Spleen (tissue), 7 donors: ENCODE measurements at regions not wholly inside any gene's neighbourhood (a gene's known extent, or its start where the extent isn't known, plus 50 kb on each side); places are given as distances from the start of the nearest gene placed in this dataset.

Experiments
- POLR2A ChIP-seq, 3 donors: fragments of 450-650 bp; IDR thresholded peaks; one replicate each; pipeline ENCODE4 v1.5.1; 2017; ENCODE audit warnings: antibody characterized with exemption in 3 of 3, mild to moderate bottlenecking in 1 of 3
- POLR2AphosphoS5 ChIP-seq, 3 donors: sonication (generic); formaldehyde crosslinking; IDR thresholded peaks; one replicate each; pipeline ENCODE4 v1.5.1; 2017; ENCODE audit warnings: antibody characterized with exemption in 3 of 3
- TF ChIP-seq, protein P1 (sequence below), 11 experiments: fragments of 200-600 bp in 7 of 11; fragments of 450-650 bp in 4 of 11; sonication (generic) in 4 of 11; IDR thresholded peaks in 8 of 11; conservative IDR thresholded peaks in 3 of 11; 1 replicate in 7 of 11; 2 replicates in 4 of 11; pipeline versions ENCODE4 v1.4.0 to v1.8.0; 2016 to 2021; ENCODE audit warnings: antibody characterized with exemption in 11 of 11, inconsistent platforms in 4 of 11, mild to moderate bottlenecking in 1 of 11
- donor health status: DM: no; HTN: no; CAD: no; lungs with moderate emphysema.
- donor health status: DM: no; HTN: no; CAD: no.
- donor health status: DM: no; HTN: no; CAD: no.

DNA sequence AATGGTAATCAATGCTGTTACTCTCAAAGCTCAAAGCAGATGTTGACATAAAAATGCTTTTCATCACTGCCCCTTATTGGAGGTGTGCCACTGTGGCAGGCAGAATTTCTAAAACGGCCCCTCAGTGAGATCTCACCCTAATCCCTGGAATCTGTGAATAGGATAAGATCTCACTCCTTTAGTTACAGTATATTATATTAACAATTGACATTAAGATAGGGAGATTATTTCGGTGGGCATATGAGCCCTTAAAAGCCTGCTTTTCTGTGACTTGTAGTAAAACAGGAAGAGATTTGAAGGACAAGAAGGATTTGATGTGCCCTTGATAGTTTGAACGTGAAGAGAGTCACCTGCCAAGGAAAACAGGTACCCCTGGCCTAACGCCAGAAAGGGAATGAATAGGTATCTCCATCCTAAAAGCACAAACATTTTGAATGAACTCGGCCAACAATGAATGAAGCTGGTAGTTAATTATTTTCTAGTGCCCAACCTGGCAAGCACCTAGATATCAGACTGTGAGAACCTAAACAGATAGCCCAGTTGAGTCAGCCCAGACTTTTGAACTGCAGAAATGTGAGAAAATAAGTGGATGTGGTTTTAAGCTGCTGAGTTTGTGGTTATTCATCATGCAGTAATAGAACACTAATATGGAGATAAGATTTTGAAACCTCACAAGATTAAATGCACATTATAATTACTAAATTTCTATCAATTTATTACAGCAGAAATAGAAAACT, 881.6 kb downstream of the PCDH18 start:
- TF ChIP-seq, protein P1, sequence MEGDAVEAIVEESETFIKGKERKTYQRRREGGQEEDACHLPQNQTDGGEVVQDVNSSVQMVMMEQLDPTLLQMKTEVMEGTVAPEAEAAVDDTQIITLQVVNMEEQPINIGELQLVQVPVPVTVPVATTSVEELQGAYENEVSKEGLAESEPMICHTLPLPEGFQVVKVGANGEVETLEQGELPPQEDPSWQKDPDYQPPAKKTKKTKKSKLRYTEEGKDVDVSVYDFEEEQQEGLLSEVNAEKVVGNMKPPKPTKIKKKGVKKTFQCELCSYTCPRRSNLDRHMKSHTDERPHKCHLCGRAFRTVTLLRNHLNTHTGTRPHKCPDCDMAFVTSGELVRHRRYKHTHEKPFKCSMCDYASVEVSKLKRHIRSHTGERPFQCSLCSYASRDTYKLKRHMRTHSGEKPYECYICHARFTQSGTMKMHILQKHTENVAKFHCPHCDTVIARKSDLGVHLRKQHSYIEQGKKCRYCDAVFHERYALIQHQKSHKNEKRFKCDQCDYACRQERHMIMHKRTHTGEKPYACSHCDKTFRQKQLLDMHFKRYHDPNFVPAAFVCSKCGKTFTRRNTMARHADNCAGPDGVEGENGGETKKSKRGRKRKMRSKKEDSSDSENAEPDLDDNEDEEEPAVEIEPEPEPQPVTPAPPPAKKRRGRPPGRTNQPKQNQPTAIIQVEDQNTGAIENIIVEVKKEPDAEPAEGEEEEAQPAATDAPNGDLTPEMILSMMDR (IDR thresholded peaks at IDR 0.05 in 8 of 11, conservative IDR thresholded peaks at IDR 0.05 in 3 of 11) = no peak
- TF ChIP-seq POLR2AphosphoS5 (IDR thresholded peaks at IDR 0.05) (no peak), POLR2A (IDR thresholded peaks at IDR 0.05) (no peak)
